Testis (tissue), 2 donors: ENCODE measurements at regions not wholly inside any gene's neighbourhood (a gene's known extent, or its start where the extent isn't known, plus 50 kb on each side); places are given as distances from the start of the nearest gene placed in this dataset.

ENCODE experiments used
- POLR2A ChIP-seq: fragments of 450-650 bp; IDR thresholded peaks from one replicate; pipeline ENCODE4 v1.6.1; 2017; ENCODE audit warnings: antibody characterized with exemption, mild to moderate bottlenecking, moderate library complexity
- TF ChIP-seq, protein P1 (sequence below), 3 experiments: fragments of 450-650 bp in 2 of 3; fragments of 200-600 bp in 1 of 3; sonication (generic) in 1 of 3; IDR thresholded peaks; one replicate each; pipeline ENCODE4 v1.5.1; 2016 to 2019; ENCODE audit warnings: antibody characterized with exemption in 3 of 3, mild to moderate bottlenecking in 2 of 3, moderate library complexity in 1 of 3

DNA sequence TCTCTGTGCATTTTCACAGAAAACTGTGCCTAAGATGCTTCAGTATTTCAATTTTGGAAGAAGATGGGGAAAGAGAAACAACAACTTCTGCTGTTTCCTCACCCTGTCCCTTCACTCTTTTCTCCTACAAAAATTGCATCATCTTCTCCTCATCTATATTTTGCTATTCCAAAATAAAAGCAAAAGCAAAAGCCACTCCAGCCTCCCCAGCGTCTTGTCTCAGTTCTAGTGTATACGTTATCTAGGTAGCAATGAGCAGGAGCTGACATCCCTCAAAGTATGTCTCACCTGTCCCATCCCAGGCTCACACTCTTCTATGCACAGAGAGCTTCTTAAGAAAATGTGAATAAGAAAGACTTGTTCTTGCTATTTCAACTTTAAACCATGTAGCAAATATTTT lies 163.8 kb upstream of the TAB2 start:
- TF ChIP-seq POLR2A = no peak
- TF ChIP-seq, protein P1, sequence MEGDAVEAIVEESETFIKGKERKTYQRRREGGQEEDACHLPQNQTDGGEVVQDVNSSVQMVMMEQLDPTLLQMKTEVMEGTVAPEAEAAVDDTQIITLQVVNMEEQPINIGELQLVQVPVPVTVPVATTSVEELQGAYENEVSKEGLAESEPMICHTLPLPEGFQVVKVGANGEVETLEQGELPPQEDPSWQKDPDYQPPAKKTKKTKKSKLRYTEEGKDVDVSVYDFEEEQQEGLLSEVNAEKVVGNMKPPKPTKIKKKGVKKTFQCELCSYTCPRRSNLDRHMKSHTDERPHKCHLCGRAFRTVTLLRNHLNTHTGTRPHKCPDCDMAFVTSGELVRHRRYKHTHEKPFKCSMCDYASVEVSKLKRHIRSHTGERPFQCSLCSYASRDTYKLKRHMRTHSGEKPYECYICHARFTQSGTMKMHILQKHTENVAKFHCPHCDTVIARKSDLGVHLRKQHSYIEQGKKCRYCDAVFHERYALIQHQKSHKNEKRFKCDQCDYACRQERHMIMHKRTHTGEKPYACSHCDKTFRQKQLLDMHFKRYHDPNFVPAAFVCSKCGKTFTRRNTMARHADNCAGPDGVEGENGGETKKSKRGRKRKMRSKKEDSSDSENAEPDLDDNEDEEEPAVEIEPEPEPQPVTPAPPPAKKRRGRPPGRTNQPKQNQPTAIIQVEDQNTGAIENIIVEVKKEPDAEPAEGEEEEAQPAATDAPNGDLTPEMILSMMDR (IDR thresholded peaks at IDR 0.05) = no peak
